ENCODE measurements at regions not wholly inside any gene's neighbourhood (a gene's known extent, or its start where the extent isn't known, plus 50 kb on each side); places are given as distances from the start of the nearest gene placed in this dataset.

DNA sequence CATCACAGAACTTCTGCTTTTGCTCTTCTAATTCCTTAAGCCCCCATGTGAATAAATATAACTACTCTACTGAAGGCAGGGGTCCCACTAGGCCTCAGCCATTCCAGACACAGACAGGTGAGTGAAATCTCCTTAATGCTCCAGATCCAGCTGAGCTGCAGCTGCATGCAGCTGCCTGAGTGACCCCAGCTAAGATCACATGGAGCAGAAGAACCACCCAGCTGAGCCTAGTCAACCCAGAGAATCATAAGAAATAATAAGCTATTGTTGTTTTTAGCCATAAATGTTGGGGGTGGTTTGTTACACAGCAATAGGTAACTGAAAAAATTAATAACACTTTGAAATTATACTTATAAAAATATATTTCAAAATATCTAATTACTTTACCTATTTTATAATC lies 220.3 kb downstream of the SIPA1L2 start:
- DNase-seq = no peak

GRCh38 chr1:232407120-232407519 lies 222.8 kb downstream of the SIPA1L2 start:
- no peak for DNase-seq

DNA sequence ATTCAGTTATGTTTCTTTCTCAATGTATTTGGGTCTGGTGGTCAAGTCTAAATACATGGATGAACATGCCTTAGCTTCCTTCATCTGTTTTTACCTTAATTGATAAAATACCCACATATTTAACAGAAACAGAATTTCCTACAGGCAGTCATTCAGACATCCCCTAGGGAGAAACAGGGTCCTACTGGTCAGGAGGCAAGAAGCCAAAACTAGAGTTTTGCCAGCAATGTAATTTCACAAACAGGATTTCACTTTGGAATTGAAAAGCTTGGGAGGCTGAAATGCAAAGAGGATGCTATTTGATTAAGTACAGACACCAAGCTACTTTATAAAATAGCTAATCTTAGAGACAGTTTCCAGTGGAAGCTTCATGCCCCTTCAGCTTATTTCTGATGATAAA lies 224.2 kb downstream of the SIPA1L2 start:
- no peak for DNase-seq

DNA sequence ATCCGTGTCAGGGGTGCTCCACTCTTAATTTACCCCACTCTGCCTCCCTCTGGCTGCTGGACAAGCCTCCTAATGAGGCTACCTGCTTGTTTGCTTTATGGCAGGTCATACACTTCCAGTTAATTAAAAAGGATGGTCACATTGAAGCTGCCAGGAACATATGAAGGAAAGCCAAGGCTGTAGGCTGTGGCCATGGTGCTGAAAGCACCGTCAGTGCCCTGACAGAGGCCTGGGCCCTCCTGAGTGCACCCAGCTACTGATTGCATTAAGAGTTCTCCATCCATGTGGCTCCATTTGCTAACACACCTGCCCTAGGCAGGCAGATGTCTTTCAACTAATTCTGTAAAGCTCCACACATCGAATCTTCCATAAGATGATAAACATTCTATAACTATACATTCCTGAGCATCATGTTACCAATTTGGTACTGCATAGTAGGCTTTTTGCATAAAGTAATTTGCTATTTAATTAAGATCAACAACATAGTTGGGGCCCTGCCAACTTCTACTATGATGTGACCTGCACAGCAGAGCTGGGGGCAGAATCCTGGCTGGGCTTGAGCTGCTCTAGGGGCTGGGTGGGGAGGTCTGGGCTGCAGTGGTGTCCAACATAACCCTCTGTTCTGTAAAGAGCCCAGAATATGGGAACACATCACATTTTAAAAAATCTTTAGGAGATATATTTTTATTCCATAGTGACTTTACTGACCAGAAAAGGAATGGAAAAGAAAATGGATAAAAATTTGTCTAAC lies 224.8 kb downstream of the SIPA1L2 start:
- no peak for DNase-seq

- no peak for DNase-seq
Observed at GRCh38 chr1:232404227-232404626, 225.7 kb downstream of the SIPA1L2 start.

- no peak for DNase-seq
Observed at GRCh38 chr1:232403017-232403714, 226.8 kb downstream of the SIPA1L2 start.

DNA sequence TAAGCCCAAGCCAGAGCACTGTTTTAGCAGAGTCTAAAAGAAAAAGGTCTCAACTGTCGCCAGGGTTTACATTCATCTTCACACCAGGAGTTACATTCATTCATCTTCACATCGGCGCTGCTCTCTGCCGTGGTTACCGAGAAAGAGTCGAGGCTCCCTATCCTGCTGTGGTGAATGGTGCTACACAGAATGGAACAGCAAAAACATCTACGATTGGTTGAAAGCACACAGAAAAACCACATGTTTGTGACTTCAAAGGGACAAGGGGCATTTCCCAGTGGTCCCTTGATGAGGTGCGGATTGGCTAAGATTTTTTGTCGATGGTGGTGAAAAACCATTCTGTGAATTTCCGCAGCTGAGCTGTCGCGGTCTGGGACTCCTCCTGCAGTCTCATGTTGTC lies 231.1 kb downstream of the SIPA1L2 start:
- no peak for DNase-seq

- no peak for DNase-seq
Observed at GRCh38 chr1:232393444-232394146, 236.3 kb downstream of the SIPA1L2 start.

DNA sequence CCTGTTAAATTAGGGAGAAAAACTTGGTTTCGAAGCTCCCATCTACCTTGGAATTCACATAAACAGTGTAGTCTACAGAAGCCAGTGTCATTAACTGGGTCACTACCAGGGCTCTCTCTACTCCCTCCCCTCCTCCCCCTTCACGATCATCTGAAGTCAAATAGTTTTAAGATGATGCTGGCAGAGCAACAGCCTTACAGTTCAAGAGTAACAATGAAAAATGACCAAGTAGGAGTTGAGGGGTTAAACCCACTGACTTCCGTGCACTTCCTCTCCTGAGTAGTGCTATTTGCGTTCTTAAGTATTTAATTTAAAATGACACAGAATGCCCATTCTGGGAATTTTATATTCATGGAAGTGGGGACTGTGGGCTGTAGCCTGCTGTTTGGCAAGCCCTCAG lies 236.9 kb downstream of the SIPA1L2 start:
- DNase-seq = no peak

DNA sequence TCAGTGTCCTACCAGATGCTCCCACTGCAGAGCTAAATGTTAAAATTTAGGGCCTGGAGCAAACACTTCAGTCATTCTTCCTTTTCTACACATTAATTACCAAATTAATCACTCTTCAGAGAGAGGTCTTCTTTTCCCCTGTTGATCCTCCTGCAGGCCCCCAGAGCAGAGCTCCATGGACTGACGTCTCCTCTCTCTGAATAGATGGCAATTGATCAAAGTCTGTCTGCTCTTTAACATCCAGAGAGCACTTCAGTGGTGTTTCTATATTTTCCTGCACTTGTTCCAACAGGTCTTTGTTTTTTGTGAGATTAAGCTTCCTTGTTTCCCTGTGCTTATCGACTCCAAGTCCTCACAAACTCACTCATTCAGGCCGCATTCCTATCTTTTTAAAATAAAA lies 239.3 kb downstream of the SIPA1L2 start:
- DNase-seq = no peak

GRCh38 chr1:232389744-232390143 lies 240.2 kb downstream of the SIPA1L2 start:
- DNase-seq = no peak

GRCh38 chr1:232388363-232388762 lies 241.6 kb downstream of the SIPA1L2 start:
- no peak for DNase-seq

DNA sequence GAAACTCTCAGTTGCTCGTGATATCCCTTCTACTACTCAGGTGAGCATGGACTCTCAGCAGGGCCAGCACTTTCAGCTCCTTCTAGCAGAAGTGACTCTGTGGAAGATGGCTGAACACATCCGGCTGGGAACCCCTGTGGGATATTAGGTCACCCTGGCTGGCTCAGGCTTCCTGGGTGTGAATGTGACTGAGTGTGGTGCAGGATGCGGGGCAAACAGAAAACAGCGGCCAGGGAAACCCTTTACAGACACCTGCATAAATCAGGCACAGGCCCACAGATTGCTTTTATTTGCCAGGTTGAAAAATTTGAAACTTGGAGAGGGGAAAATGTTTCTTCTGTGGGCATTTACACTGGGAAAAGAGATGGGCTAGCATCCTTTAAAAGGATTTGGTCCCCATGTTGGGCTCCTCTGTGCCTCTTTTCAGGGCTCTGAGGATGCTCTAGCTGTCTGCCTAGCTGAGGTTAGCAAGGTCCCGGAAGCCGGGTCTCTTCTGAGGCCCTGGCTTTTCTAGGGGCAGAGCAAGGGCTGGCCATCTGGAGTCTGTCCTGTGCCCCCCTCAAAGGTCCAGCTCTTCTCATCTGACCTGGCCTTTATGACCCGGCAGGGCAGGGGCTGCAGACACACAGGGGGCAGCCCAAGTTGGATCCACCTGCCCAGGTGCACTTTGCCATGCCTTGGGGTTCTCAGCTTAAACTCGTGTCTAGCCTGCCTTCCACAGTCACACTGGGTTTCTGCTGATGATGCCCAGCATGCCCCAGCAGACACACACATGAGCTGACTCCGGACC lies 243.0 kb downstream of the SIPA1L2 start:
- DNase-seq = no peak

DNA sequence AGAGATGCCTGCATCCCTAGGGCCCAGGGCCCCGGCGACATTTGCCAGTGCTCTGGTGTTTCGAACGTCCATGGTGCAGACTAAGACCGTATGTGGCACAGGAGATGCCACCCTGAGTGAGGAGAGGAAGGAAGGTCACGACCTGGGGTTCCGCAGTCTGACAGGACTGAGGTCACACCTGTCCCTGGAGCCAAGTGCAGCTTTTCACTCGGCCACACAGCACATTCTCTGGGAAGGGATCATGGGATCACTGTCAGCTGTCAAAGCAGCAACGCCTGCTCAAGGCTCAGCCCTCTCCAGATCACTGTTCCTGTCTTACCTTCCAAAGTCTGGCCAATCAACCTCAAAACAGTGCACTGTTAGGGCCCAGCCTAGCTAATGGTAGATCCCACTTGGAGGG lies 243.6 kb downstream of the SIPA1L2 start:
- no peak for DNase-seq

GRCh38 chr1:232385221-232385620 lies 244.7 kb downstream of the SIPA1L2 start:
- no peak for DNase-seq

DNA sequence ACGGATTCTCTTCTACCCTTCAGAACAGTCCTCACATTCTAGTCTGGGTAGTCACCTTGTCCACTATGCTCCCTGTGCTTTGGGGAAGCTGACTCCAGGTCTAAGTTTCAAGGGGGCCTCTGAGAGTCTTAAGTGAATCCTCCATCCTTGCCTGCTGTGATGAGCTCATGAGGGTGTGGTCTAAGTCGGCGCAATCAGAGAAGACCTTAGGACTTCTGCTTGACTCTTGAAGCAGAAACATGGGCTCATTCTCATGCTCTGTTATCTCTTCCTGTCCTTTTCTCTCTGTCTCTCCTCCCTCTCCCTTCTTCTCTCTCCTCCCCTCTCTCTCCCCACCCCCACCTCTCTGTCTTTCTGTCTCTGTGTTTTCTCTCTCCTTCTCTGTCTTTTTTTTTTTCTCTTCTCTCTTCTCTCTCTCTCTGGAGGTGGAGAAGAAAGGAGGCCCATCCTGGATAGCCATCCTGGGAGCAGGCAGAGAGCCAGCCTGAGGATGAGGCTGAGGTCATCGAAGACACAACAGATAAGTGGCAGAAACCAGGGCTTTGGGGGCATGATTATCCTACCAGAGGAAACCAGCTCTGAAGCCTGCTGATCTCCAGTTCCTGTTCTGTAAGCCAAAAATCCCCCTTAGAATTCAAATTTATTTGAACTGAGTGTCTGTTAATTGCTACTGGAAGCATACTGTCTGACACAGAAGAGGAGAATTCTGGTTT lies 245.6 kb downstream of the SIPA1L2 start:
- no peak for DNase-seq

DNA sequence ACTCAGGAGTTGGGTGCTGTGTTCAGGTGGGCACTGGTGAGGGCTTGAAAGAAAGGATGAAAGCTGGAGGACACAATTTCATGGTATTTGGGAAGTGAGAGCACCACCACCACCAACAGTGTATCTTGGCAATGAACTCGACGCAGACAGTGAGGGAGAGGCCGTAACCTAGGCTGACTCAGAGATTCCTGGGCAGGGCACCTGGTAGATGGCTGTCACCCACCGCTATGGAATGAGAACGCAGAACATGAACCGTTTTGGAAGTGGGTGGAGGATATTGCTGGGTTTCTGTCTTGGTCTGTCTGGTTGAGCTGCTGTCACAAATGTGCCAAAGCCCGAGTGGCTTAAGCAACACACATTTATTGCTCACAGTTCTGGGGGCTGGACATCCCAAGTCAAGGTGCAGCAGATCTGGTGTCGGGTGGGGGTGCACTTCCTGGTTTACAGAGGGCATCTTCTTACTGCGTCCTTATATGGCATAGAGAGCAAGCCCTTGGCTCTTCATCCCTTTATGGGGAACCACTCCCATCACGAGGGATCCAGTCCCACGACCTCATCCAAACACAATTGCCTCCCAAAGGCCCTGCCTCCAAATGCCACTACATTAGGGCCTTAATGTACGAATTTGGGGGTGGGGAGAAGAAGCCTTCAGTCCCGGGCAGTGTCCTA lies 246.3 kb downstream of the SIPA1L2 start:
- no peak for DNase-seq

GRCh38 chr1:232382671-232383070 lies 247.3 kb downstream of the SIPA1L2 start:
- no peak for DNase-seq

DNA sequence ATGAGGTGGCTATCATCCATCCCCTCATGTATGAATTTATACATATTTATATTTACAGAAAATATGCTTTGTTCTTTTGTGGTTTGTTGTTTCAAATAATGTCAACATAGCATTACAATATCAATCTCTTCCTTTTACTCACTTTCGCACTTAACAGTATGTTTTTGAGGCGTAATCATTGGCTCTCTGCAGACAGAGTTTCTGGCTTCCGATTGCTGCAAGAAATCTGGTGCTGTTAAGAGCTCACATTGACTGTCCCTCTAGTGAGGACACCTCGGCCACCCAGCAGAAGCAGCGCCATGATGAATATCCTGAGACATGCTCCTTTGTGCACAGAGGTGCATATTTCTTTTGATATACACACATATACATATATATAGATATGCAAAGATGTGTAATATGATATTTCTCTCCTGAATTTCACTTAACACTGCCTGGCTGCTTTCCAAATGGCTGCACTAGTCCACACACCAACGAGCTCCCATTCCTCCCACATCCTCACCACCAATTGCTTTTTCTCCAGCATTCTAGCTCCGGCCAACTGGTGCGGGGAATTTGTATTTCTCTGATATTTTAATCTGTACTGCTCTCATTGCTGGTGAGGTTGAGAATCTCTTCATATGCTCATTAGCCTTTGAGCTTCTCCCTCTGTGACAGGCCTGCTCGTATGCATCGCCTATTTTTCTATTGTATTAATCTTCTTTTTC lies 248.4 kb downstream of the SIPA1L2 start:
- no peak for DNase-seq

- no peak for DNase-seq
Observed at GRCh38 chr1:232380596-232380995, 249.3 kb downstream of the SIPA1L2 start.

- no peak for DNase-seq
Observed at GRCh38 chr1:232380131-232380530, 249.8 kb downstream of the SIPA1L2 start.

Data from NCI-H2081 treated with DMSO at 0.1 percent for 48 hours (cell line).